GM08714 (cell line): ENCODE measurements at regions not wholly inside any gene's neighbourhood (a gene's known extent, or its start where the extent isn't known, plus 50 kb on each side); places are given as distances from the start of the nearest gene placed in this dataset.

ENCODE experiments used
- H3K4me3 ChIP-seq: fragments of 200-500 bp; sonication (Bioruptor generic); 2 replicates; pipeline ENCODE4 v1.5.1; 2014; ENCODE audit warnings: mild to moderate bottlenecking, low read length, inconsistent platforms
- ZNF274 ChIP-seq: IDR thresholded peaks from 2 replicates; pipeline ENCODE4 v1.6.1; 2012; ENCODE audit warnings: mild to moderate bottlenecking, low read depth, low read length

DNA sequence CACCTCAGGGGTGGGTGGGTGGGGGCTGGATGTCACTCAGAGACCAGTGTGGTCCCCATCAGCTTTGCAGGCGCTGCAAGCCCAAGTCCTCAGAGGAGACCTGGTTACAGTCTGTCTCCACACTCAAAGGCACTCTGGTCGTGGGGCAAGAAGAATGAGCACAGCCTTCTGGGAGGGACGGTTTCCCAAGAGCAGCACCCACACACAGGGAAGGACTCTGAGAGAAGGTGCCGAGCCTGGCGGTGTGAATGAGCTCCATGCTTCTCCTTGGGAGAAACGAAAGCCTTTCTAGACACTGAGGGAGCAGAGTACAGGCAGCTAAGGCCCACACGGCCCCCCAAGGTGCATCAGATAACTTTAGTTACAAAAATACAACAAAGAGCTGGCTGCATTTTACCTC is 473.6 kb downstream of the FOXO1 start:
- H3K4me3 ChIP-seq = no peak overlapping the region
- no peak for TF ChIP-seq ZNF274

DNA sequence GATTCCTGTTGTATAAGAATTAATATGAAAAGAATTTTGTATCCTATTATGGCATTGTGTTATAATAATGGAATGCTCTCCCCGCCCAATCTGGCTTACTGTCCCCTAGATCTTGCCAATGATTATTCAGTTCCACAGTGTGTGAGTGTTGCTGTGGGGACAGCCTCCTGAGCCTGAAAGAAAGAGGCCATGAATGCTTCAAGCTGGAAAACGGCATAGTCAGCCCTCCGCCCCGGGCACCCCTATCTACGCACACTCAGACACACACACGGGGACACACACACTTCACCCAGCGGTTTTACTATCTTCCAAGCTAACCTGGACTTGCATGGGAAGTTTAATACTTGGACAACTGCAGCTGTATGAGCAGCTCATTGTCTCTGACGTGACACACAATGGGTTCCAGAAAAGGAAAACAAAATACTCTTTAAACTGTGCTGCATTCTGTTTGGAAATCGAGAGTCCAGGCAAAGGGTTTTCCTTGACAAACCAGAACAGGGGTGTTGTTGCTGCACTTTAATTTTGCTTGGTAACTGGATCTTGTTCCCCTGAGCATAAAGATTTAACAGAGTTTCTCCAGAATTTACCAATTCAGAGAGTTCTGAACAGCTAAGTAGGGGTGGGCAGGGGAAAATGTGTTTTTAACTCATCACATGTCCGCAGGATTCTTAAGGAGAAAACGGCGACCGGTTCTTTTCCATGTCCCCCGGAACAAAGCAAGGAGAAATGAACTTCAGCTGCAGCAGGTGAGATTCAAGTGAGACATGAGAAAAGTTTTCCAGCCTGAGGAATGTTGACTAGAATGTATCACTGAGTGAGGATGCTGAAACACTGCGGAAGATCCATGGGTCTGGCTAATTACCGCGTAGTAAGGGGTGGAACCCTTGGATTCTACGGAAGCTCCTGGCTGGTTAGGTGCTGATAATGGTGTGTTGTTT is 472.9 kb downstream of the FOXO1 start:
- TF ChIP-seq ZNF274 = no peak
- no peak overlapping the region for H3K4me3 ChIP-seq

DNA sequence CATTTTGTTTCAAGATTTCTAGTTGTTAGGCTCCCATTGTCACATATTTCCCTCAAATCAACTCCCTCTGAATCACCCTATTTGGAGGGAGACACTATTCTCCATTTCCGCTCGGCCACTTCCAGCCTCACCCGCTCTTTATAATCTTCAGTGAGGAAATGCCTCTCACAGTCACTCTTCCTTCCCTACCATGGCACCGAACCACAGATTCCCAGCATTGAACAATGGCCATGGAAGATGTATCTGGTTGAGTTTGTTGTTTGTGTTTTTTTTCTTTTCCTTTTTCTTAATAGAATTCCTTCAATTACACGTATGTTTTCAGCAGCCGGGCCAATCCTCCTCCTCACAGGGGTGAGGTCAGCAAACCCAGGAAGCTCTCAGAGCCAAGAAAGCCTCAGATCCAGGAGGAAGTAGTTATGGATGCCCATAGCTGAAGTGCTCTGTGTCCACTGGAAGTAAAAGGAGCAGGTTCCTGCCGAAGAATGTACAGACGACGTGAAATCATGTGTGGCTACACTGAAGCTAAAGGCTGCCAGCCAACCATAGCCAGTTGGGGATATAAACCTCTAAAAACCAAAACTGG is 472.1 kb downstream of the FOXO1 start:
- TF ChIP-seq ZNF274 = no peak
- no peak overlapping the region for H3K4me3 ChIP-seq

DNA sequence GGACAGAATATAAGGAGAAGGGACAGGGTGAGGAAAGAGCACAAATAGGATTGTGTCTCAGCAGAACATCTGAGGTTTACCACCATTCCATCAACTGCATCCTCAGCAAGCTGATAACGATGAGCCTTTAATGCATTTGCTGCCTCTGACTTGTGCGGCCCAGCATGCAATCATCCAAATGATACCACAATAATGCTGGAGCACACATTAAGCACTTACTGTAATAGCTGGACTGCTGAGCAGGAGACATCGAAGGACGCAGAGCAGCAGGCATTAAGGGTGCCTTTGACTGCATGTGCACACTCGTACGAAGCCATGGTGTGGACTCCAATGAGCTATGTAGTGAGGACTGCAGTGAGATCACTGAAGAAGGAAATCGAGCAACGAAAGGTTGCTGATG is 469.4 kb downstream of the FOXO1 start:
- no peak overlapping the region for H3K4me3 ChIP-seq

GRCh38 chr13:40197936-40198595 is 468.4 kb downstream of the FOXO1 start:
- H3K4me3 ChIP-seq = no peak overlapping the region
- TF ChIP-seq ZNF274 = no peak

More for the DNA sequence above, 469.4 kb downstream of the FOXO1 start:
- no peak for TF ChIP-seq ZNF274

DNA sequence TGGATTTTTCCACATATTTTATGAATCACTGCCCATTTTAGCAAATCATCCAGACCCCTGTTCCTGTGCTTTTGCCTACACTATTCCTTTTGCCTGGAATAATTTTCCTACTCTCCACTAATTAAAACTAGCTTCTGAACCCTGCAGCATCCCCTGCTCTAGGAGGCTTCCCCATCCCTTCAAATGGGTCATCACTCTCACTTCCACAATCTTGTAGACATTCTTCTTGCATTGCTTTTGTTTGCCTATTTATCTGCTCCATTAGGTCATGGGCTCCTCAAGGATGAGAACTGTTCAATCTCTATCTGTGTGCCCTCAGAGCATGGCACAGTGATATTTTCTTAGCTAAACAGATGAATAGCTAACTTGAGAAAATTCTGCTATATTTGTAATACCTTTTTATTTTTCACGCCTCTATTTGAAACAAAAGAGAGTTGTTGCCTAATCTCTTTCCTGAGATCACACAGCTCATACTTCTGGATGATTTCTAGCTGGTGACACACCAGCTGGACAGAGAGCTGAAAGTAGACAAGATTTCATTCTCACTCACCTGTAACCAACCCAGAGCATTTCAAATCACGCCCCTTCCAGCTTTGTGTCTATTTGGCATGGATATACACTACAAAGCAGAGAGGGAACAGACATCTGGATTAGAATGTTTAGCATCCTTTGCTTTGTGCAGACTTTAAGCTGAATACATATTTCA is 466.0 kb downstream of the FOXO1 start:
- TF ChIP-seq ZNF274 = no peak
- no peak overlapping the region for H3K4me3 ChIP-seq

DNA sequence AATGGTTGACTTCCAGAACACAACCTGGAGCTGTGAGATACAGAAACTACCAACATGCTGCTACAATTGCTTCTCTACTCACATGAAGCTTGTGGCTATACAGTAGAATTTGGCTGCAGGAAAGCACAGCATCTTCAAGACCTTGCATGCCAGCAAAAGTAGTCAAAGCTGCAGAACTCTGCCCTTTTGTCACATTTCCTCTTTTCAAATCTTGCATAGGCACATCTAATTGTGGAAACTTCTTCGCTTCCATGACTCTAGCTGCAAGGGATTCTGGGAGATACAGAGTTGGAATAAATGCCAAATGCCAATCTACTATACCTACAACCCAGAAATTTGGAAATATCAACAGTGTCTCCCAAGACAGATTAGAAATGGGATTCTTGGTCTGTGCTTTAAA is 462.2 kb downstream of the FOXO1 start:
- no peak for TF ChIP-seq ZNF274
- H3K4me3 ChIP-seq = no peak overlapping the region

- no peak for TF ChIP-seq ZNF274
- no peak overlapping the region for H3K4me3 ChIP-seq
Measured at GRCh38 chr13:40205771-40206240, 460.6 kb downstream of the FOXO1 start.

DNA sequence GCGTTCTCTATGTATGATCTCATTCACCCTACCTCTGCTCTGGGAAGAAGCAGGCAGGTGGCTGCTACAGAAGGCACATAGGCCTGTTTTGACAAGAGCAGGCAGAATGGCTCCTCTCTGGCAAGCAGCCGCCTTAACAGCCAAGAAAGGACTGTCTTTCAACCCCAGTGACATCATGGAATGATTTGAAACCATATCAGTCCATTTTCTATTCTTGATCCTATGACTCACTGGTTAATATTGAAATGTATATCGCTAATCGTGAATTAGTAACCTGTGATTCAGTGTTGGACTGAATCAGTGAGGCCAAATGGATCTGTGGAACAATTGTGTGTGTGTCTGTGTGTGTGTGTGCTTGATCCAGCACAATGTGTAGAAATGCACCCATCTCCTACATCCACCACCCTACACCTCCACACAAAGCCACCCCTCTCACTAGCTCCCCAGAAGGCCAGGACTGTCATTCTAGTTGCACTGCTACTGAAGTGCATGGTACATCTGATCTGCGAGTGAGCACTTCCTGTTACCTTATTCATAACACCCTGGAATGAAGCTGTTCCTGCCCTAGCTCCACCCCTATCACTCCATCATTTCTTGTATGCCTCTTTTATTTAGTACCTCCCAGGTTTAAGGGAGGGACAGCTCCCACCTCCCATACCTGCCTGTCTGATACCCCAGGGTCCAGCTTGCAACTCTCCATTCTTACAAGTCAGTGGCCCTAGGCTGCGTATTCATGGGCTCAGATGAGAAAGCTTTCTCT is 460.0 kb downstream of the FOXO1 start:
- no peak for TF ChIP-seq ZNF274
- peak overlapping the region; percentile 37; the same call in 1 of the 2 replicates for H3K4me3 ChIP-seq

GRCh38 chr13:40207001-40207478 is 459.4 kb downstream of the FOXO1 start:
- TF ChIP-seq ZNF274 = no peak
- peak overlapping the region; percentile 37; the same call in 1 of the 2 replicates for H3K4me3 ChIP-seq

- H3K4me3 ChIP-seq = no peak overlapping the region
- no peak for TF ChIP-seq ZNF274
Measured at GRCh38 chr13:40208517-40208916, 457.9 kb downstream of the FOXO1 start.

DNA sequence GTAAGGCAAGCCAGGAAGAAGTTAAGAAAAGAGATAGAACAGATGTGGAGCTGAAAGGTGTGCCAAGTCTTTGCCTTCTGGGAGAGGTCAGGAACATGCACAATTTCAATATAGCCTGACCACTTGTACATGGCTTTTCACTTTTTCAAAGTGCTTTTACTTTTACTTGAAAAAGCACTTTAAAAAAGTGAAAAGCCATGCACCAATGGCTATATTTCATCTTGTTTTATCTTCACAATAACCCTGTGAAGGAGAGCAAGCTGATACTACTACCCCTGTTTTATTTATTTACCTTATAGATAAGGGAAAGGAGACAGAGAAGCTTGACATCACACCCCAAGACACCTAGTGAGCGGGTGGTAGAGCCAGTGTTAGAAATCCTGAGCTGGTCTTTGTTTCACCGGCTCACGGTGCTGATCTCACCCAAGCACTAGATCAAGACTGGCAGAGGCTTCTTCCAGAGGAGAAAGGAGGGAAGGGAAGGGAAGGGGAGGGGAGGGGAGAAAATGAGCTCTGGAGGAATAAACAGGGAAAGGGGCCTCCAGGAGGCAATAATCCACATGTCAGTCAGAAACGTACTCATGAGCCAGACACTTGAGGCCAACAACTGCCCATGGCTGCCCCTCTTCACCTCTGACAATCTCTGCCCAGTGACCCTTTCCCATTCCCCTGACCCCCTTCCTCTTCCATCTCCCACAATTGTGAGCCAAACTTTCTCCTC is 455.4 kb downstream of the FOXO1 start:
- H3K4me3 ChIP-seq = no peak overlapping the region
- TF ChIP-seq ZNF274 = no peak

- H3K4me3 ChIP-seq = no peak overlapping the region
- no peak for TF ChIP-seq ZNF274
Measured at GRCh38 chr13:40211586-40211968, 454.9 kb downstream of the FOXO1 start.
